ENCODE measurements at regions not wholly inside any gene's neighbourhood (a gene's known extent, or its start where the extent isn't known, plus 50 kb on each side); places are given as distances from the start of the nearest gene placed in this dataset.

DNA sequence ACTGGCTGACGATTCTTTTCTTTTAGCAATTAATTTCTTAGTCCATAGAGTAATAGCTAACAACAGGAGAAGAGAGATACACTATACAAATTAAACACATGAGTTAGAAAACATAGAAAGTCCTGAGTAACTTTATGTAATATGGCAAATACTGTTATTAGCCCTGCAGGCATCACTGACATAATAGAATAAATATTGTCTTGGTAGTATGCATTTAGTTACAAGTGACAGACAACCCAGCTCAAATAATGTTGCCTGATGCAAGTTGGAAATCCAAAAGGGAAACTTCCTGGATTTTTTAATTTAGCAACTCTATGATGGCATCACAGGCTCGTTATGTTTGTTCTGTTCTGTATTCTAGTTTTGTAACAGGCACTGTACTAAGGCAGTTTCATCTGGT lies 95.1 kb downstream of the DKK1 start:
- Histone ChIP-seq H3K36me3 (ENCODE audit: control insufficient read depth in 2 of 3, insufficient read depth in 3 of 3, low read length in 3 of 3) (no peaks in the 10 kb centered on the region), H3K9ac (ENCODE audit: low read length in 3 of 3) (no peak overlapping the region), H3K4me3 (ENCODE audit: low read length in 3 of 3) (no peak overlapping the region), H3K27ac (ENCODE audit: low read depth in 2 of 2, low read length in 2 of 2) (no peak overlapping the region), H3K9me3 (ENCODE audit: control insufficient read depth in 2 of 3, insufficient read depth in 1 of 3, low read length in 3 of 3) (no peaks in the 10 kb centered on the region), H3K27me3 (ENCODE audit: control insufficient read depth, insufficient read depth, low read length) (no peaks in the 10 kb centered on the region), H3K4me1 (ENCODE audit: control insufficient read depth in 2 of 3, insufficient read depth in 2 of 3, low read depth in 1 of 3, low read length in 3 of 3) (no peaks in the 10 kb centered on the region)
- TF ChIP-seq, protein P1, sequence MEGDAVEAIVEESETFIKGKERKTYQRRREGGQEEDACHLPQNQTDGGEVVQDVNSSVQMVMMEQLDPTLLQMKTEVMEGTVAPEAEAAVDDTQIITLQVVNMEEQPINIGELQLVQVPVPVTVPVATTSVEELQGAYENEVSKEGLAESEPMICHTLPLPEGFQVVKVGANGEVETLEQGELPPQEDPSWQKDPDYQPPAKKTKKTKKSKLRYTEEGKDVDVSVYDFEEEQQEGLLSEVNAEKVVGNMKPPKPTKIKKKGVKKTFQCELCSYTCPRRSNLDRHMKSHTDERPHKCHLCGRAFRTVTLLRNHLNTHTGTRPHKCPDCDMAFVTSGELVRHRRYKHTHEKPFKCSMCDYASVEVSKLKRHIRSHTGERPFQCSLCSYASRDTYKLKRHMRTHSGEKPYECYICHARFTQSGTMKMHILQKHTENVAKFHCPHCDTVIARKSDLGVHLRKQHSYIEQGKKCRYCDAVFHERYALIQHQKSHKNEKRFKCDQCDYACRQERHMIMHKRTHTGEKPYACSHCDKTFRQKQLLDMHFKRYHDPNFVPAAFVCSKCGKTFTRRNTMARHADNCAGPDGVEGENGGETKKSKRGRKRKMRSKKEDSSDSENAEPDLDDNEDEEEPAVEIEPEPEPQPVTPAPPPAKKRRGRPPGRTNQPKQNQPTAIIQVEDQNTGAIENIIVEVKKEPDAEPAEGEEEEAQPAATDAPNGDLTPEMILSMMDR (IDR thresholded peaks at IDR 0.05; ENCODE audit: borderline replicate concordance, extremely low read depth, insufficient read depth): no peak
- intact Hi-C loops (cut with DNase I): no loop called here
- DNase-seq (no peak), FAIRE-seq (no peak)

DNA sequence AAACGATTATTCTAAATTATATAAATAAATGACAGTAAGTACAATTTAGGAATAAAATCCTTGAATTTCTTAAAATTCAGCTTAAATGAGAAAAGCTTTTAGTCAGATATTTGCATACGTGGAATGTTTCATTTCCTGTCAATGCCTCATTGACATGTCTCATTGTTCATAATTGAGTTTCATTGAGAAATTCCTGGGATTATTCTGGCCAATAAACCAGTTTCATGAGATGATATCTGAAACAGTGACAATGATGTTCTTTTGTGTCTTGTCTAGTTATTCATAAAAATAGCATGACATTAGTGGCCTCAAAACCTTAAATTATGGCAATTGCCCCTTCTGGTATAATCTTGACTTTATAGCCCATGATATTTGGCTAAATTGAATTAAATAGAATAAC lies 95.8 kb downstream of the DKK1 start:
- intact Hi-C loops (cut with DNase I): no loop called here
- Histone ChIP-seq H3K9ac (ENCODE audit: low read length in 3 of 3) (no peak overlapping the region), H3K27me3 (ENCODE audit: control insufficient read depth, insufficient read depth, low read length) (no peaks in the 10 kb centered on the region), H3K36me3 (ENCODE audit: control insufficient read depth in 2 of 3, insufficient read depth in 3 of 3, low read length in 3 of 3) (no peaks in the 10 kb centered on the region), H3K4me1 (ENCODE audit: control insufficient read depth in 2 of 3, insufficient read depth in 2 of 3, low read depth in 1 of 3, low read length in 3 of 3) (no peaks in the 10 kb centered on the region), H3K9me3 (ENCODE audit: control insufficient read depth in 2 of 3, insufficient read depth in 1 of 3, low read length in 3 of 3) (no peaks in the 10 kb centered on the region), H3K4me3 (ENCODE audit: low read length in 3 of 3) (no peak overlapping the region), H3K27ac (ENCODE audit: low read depth in 2 of 2, low read length in 2 of 2) (no peak overlapping the region)
- DNase-seq (no peak), FAIRE-seq (no peak)
- TF ChIP-seq, protein P1 (IDR thresholded peaks at IDR 0.05; ENCODE audit: borderline replicate concordance, extremely low read depth, insufficient read depth): no peak

- Histone ChIP-seq H3K9me3 (ENCODE audit: control insufficient read depth in 2 of 3, insufficient read depth in 1 of 3, low read length in 3 of 3) (no peaks in the 10 kb centered on the region), H3K4me1 (ENCODE audit: control insufficient read depth in 2 of 3, insufficient read depth in 2 of 3, low read depth in 1 of 3, low read length in 3 of 3) (no peaks in the 10 kb centered on the region), H3K9ac (ENCODE audit: low read length in 3 of 3) (no peak overlapping the region), H3K27me3 (ENCODE audit: control insufficient read depth, insufficient read depth, low read length) (no peaks in the 10 kb centered on the region), H3K4me3 (ENCODE audit: low read length in 3 of 3) (no peak overlapping the region), H3K27ac (ENCODE audit: low read depth in 2 of 2, low read length in 2 of 2) (no peak overlapping the region), H3K36me3 (ENCODE audit: control insufficient read depth in 2 of 3, insufficient read depth in 3 of 3, low read length in 3 of 3) (no peaks in the 10 kb centered on the region)
- DNase-seq: peak in 1 of 5 donors; percentile 2
- FAIRE-seq: no peak
- intact Hi-C loops (cut with DNase I): no loop called here
- TF ChIP-seq, protein P1 (IDR thresholded peaks at IDR 0.05; ENCODE audit: borderline replicate concordance, extremely low read depth, insufficient read depth): no peak
Observed at GRCh38 chr10:52410916-52411315, 96.8 kb downstream of the DKK1 start.

- no peak for DNase-seq
- Histone ChIP-seq H3K27me3 (ENCODE audit: control insufficient read depth, insufficient read depth, low read length) (no peaks in the 10 kb centered on the region), H3K9me3 (ENCODE audit: control insufficient read depth in 2 of 3, insufficient read depth in 1 of 3, low read length in 3 of 3) (no peaks in the 10 kb centered on the region), H3K9ac (ENCODE audit: low read length in 3 of 3) (no peak overlapping the region), H3K4me1 (ENCODE audit: control insufficient read depth in 2 of 3, insufficient read depth in 2 of 3, low read depth in 1 of 3, low read length in 3 of 3) (no peaks in the 10 kb centered on the region), H3K4me3 (ENCODE audit: low read length in 3 of 3) (no peak overlapping the region), H3K36me3 (ENCODE audit: control insufficient read depth in 2 of 3, insufficient read depth in 3 of 3, low read length in 3 of 3) (no peaks in the 10 kb centered on the region), H3K27ac (ENCODE audit: low read depth in 2 of 2, low read length in 2 of 2) (no peak overlapping the region)
- FAIRE-seq: no peak
- TF ChIP-seq, protein P1 (IDR thresholded peaks at IDR 0.05; ENCODE audit: borderline replicate concordance, extremely low read depth, insufficient read depth): no peak
- intact Hi-C loops (cut with DNase I): no loop called here
Observed at GRCh38 chr10:52419281-52419680, 105.2 kb downstream of the DKK1 start.
